ENCODE measurements at regions not wholly inside any gene's neighbourhood (a gene's known extent, or its start where the extent isn't known, plus 50 kb on each side); places are given as distances from the start of the nearest gene placed in this dataset.

DNA sequence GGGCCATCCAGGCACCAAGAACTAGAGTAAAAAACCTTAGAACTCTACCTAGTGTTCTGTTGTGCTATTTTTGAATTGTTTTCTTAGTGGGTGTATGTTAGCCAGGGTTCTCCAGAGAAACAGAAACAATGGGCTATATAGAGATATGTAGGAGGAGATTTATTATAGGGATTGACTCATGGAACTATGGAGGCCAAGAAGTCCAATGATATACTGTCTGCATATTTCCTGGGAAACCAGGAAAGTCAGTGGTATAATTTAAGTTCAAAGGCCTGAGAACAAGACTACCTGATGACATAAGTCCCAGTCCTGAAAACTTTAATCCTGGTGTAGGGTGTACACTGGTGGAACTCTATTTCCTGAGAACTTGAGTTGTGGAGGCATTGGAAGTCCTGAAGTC, 108.7 kb upstream of the ACVR1 start:
- H2BK12ac ChIP-seq (ENCODE audit: low read depth, low read length), result no peak overlapping the region
- TF ChIP-seq MAFK (IDR thresholded peaks at IDR 0.05; ENCODE audit: low read depth, low read length), result no peak
- TF ChIP-seq, protein P1, sequence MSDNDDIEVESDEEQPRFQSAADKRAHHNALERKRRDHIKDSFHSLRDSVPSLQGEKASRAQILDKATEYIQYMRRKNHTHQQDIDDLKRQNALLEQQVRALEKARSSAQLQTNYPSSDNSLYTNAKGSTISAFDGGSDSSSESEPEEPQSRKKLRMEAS (IDR thresholded peaks at IDR 0.05), result no peak
- TF ChIP-seq KDM4A (IDR thresholded peaks at IDR 0.05; ENCODE audit: low read depth, low read length, severe bottlenecking), result no peak
- no peak for TF ChIP-seq SP4 (IDR thresholded peaks at IDR 0.05; ENCODE audit: low read length)
- no peak for TF ChIP-seq CBX5 (IDR thresholded peaks at IDR 0.05; ENCODE audit: low read depth, low read length)
- TF ChIP-seq GTF2F1 (IDR thresholded peaks at IDR 0.05; ENCODE audit: borderline replicate concordance, low read depth, low read length), result no peak
- no peak for TF ChIP-seq EP300 (IDR thresholded peaks at IDR 0.05; ENCODE audit: borderline replicate concordance in 1 of 2, low read depth in 2 of 2, low read length in 2 of 2)
- TF ChIP-seq, protein P2, sequence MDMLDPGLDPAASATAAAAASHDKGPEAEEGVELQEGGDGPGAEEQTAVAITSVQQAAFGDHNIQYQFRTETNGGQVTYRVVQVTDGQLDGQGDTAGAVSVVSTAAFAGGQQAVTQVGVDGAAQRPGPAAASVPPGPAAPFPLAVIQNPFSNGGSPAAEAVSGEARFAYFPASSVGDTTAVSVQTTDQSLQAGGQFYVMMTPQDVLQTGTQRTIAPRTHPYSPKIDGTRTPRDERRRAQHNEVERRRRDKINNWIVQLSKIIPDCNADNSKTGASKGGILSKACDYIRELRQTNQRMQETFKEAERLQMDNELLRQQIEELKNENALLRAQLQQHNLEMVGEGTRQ (IDR thresholded peaks at IDR 0.05; ENCODE audit: low read length), result no peak
- TF ChIP-seq SIX5 (IDR thresholded peaks at IDR 0.05; ENCODE audit: low read depth, low read length), result no peak
- TF ChIP-seq SRF (IDR thresholded peaks at IDR 0.05; ENCODE audit: low read depth, low read length), result no peak
- no peak overlapping the region for H3K4me3 ChIP-seq (ENCODE audit: extremely low read depth in 1 of 4, insufficient read depth in 2 of 4, low read depth in 3 of 4, low read length in 4 of 4)
- H2AFZ ChIP-seq (ENCODE audit: low read length), result no peak overlapping the region
- no peak for FAIRE-seq
- no peak overlapping the region for H3K56ac ChIP-seq (replicated peaks; ENCODE audit: insufficient read length, low read depth, low read length)
- no peak overlapping the region for H3K23ac ChIP-seq (ENCODE audit: insufficient read length)
- H4K91ac ChIP-seq (replicated peaks; ENCODE audit: insufficient read length, low read length), result no peak overlapping the region
- H3K9me3 ChIP-seq (ENCODE audit: insufficient read depth in 2 of 2, low read depth in 1 of 2, low read length in 1 of 2), result peaks cover 9 to 12% of the 10 kb centered on the region in 2 experiments; a peak in 2 of 4 replicates
- DNase-seq (ENCODE audit: low read depth in 1 of 2, low spot score in 2 of 2), result no peak
- H4K8ac ChIP-seq (ENCODE audit: extremely low read depth, insufficient read depth, low read length), result no peak overlapping the region
- H4K20me1 ChIP-seq (replicated peaks in 1 of 2; ENCODE audit: control insufficient read depth in 1 of 2, insufficient read depth in 2 of 2, low read length in 2 of 2), result no peaks in the 10 kb centered on the region
- no peaks in the 10 kb centered on the region for H3K4me1 ChIP-seq (replicated peaks in 1 of 4; ENCODE audit: control insufficient read depth in 3 of 4, insufficient read depth in 4 of 4, low read length in 3 of 4)
- H3K14ac ChIP-seq (ENCODE audit: insufficient read length), result no peak overlapping the region
- H3K36me3 ChIP-seq (ENCODE audit: control insufficient read depth in 2 of 4, insufficient read depth in 4 of 4, low read length in 3 of 4), result no peaks in the 10 kb centered on the region
- H3K9ac ChIP-seq (replicated peaks in 1 of 4; ENCODE audit: extremely low read depth in 1 of 4, low read depth in 3 of 4, low read length in 3 of 4), result no peak overlapping the region
- no peak overlapping the region for H4K5ac ChIP-seq (ENCODE audit: insufficient read length, low read depth, low read length)
- no peak overlapping the region for H2BK120ac ChIP-seq (replicated peaks; ENCODE audit: low read depth, low read length)
- no peak overlapping the region for H3K4me2 ChIP-seq (ENCODE audit: insufficient read depth in 1 of 2, low read depth in 2 of 2, low read length in 2 of 2)
- no peak overlapping the region for H2AK5ac ChIP-seq (ENCODE audit: low read depth, low read length)
- H3K79me2 ChIP-seq (ENCODE audit: control insufficient read depth in 1 of 2, insufficient read depth in 2 of 2, low read length in 2 of 2), result no peaks in the 10 kb centered on the region
- no peak overlapping the region for H2BK20ac ChIP-seq (ENCODE audit: low read length)
- H3K79me1 ChIP-seq (ENCODE audit: low read depth, low read length), result no peaks in the 10 kb centered on the region
- H2BK15ac ChIP-seq (ENCODE audit: low read length), result no peak overlapping the region
- H3K27me3 ChIP-seq (replicated peaks in 1 of 4; ENCODE audit: control insufficient read depth in 3 of 4, extremely low read depth in 1 of 4, insufficient read depth in 3 of 4, low read length in 3 of 4), result no peaks in the 10 kb centered on the region
- ChIA-PET CTCF (ENCODE audit: partially characterized antibody) (no interaction called here), POLR2A (ENCODE audit: partially characterized antibody) (no interaction called here)
- no peaks in the 10 kb centered on the region for H3K23me2 ChIP-seq (ENCODE audit: low read depth, low read length)
- no peak overlapping the region for H3K18ac ChIP-seq (ENCODE audit: extremely low read depth, low read length)
- H3K4ac ChIP-seq (replicated peaks; ENCODE audit: insufficient read length, low read depth, low read length), result no peak overlapping the region
- no peak overlapping the region for H3K27ac ChIP-seq (ENCODE audit: low read depth, low read length)
- no peak overlapping the region for H2BK5ac ChIP-seq (ENCODE audit: low read depth, low read length)

Data from H1 (cell line).